HCT116 (cell line): ENCODE measurements at regions not wholly inside any gene's neighbourhood (a gene's known extent, or its start where the extent isn't known, plus 50 kb on each side); places are given as distances from the start of the nearest gene placed in this dataset.

ENCODE experiments used
- ATAC-seq: fragments of 200-7000 bp; cut with Tn5 transposase; 2 replicates; pipeline ENCODE4 v1.9.1; 2020; ENCODE audit warnings: mild to moderate bottlenecking, moderate library complexity
- BruUV-seq: library from RNA; stranded (reverse); fragments of 400-500 nt; replicated peaks from 2 replicates; lab custom pipeline; 2021; lab: Mats Ljungman, UMichigan
- CTCF ChIA-PET: fragments of 300-600 bp; sonication (Branson Sonifier 250); formaldehyde crosslinking; loops from one replicate; lab custom pipeline; 2021; ENCODE audit warnings: antibody characterized with exemption; lab: Charles Lee
- POLR2A ChIA-PET: fragments of 300-600, 350-600 bp; sonication (Branson Sonifier 250); formaldehyde crosslinking; loops from one replicate; lab custom pipeline; 2021; ENCODE audit warnings: antibody characterized with exemption; lab: Charles Lee
- RAD21 ChIA-PET, 2 experiments: fragments of 300-600 bp; sonication (Branson Sonifier 250); formaldehyde crosslinking; loops; one replicate each; lab custom pipeline; 2023; ENCODE audit warnings: low total read pairs in 2 of 2; ENCODE audit not compliant: uncharacterized antibody in 2 of 2, unreplicated experiment in 2 of 2, low non-redundant PET in 1 of 2; lab: Charles Lee
- DNase-seq: peaks from one replicate; pipeline ENCODE4 v3.0.0-alpha.2; 2010; ENCODE audit warnings: low read depth, low spot score
- H2AFZ ChIP-seq: fragments of 200-600 bp; shearing (Covaris generic), sonication (generic); 2 replicates; pipeline ENCODE4 v1.6.1; 2017; ENCODE audit warnings: low read depth, mixed run types, mixed read lengths, antibody characterized with exemption, low read length; ENCODE audit not compliant: poor library complexity, severe bottlenecking
- H3K27ac ChIP-seq: 2 replicates; pipeline ENCODE4 v1.5.1; 2012; ENCODE audit warnings: low read depth, low read length
- H3K27me3 ChIP-seq: fragments of 200-600 bp; sonication (generic); 2 replicates; pipeline ENCODE4 v1.6.1; 2016; ENCODE audit warnings: mixed run types, low read length, mixed read lengths; ENCODE audit not compliant: insufficient read depth
- H3K36me3 ChIP-seq, 2 experiments: fragments of 200-500 bp in 1 of 2; fragments of 200-600 bp in 1 of 2; sonication (Bioruptor generic) in 1 of 2; sonication (generic) in 1 of 2; 2 replicates each; pipeline versions ENCODE4 v1.5.1 to v1.6.1; 2014 to 2016; ENCODE audit warnings: low read length in 2 of 2, inconsistent platforms in 1 of 2, mixed read lengths in 1 of 2, mixed run types in 1 of 2; ENCODE audit not compliant: insufficient read depth in 2 of 2, control insufficient read depth in 1 of 2
- H3K4me1 ChIP-seq, 2 experiments: fragments of 200-600 bp in 1 of 2; sonication (generic) in 1 of 2; 2 replicates each; pipeline versions ENCODE4 v1.5.1 to v1.6.1; 2012 to 2017; ENCODE audit warnings: low read length in 2 of 2, inconsistent platforms in 1 of 2, mild to moderate bottlenecking in 1 of 2, mixed read lengths in 1 of 2, mixed run types in 1 of 2, moderate library complexity in 1 of 2; ENCODE audit not compliant: insufficient read depth in 2 of 2, control insufficient read depth in 1 of 2
- H3K4me2 ChIP-seq: fragments of 200-600 bp; sonication (generic); 2 replicates; pipeline ENCODE4 v1.6.1; 2017; ENCODE audit warnings: mixed run types, low read length, mixed read lengths
- H3K4me3 ChIP-seq, 2 experiments: fragments of 200-600 bp in 1 of 2; sonication (generic) in 1 of 2; replicated peaks in 1 of 2; 2 replicates each; pipeline ENCODE4 v1.5.1; 2011 to 2016; ENCODE audit warnings: low read length in 2 of 2, control low read depth in 1 of 2, low read depth in 1 of 2, mild to moderate bottlenecking in 1 of 2, mixed read lengths in 1 of 2, mixed run types in 1 of 2
- H3K79me2 ChIP-seq: fragments of 200-600 bp; sonication (generic); 2 replicates; pipeline ENCODE4 v1.6.1; 2017; ENCODE audit warnings: mild to moderate bottlenecking, mixed run types, low read length, moderate library complexity, mixed read lengths; ENCODE audit not compliant: insufficient read depth
- H3K9ac ChIP-seq: fragments of 200-600 bp; sonication (generic); 2 replicates; pipeline ENCODE4 v1.6.1; 2016; ENCODE audit warnings: low read length, mixed read lengths
- H3K9me2 ChIP-seq: fragments of 200-600 bp; sonication (generic), shearing (Covaris generic); 2 replicates; pipeline ENCODE4 v1.6.1; 2017; ENCODE audit warnings: mixed run types, mild to moderate bottlenecking, moderate library complexity; ENCODE audit not compliant: insufficient read depth
- H3K9me3 ChIP-seq, 2 experiments: fragments of 200-500 bp in 1 of 2; fragments of 200-600 bp in 1 of 2; sonication (Bioruptor generic) in 1 of 2; sonication (generic) in 1 of 2; 2 replicates each; pipeline ENCODE4 v1.6.1; 2014 to 2017; ENCODE audit warnings: low read length in 2 of 2, mixed read lengths in 2 of 2, inconsistent platforms in 1 of 2, low read depth in 1 of 2, mild to moderate bottlenecking in 1 of 2, mixed run types in 1 of 2, moderate library complexity in 1 of 2; ENCODE audit not compliant: control insufficient read depth in 1 of 2, insufficient read depth in 1 of 2
- H4K20me1 ChIP-seq: fragments of 200-600 bp; sonication (generic), shearing (Covaris generic); 2 replicates; pipeline ENCODE4 v1.6.1; 2017; ENCODE audit warnings: mixed run types, mild to moderate bottlenecking, moderate library complexity; ENCODE audit not compliant: insufficient read depth
- CBX3 ChIP-seq: IDR thresholded peaks from 2 replicates; pipeline ENCODE4 v1.6.1; 2012; ENCODE audit warnings: low read depth
- EGR1 ChIP-seq: IDR thresholded peaks from 2 replicates; pipeline ENCODE4 v1.6.1; 2012; ENCODE audit warnings: low read depth
- ELF1 ChIP-seq: IDR thresholded peaks from 2 replicates; pipeline ENCODE4 v1.6.1; 2012; ENCODE audit warnings: low read depth, borderline replicate concordance
- EZH2 ChIP-seq: fragments of 200-600 bp; sonication (generic); IDR thresholded peaks from 2 replicates; pipeline ENCODE4 v1.6.1; 2017; ENCODE audit warnings: antibody characterized with exemption, mixed run types
- FOSL1 ChIP-seq: IDR thresholded peaks from 2 replicates; pipeline ENCODE4 v1.6.1; 2012; ENCODE audit warnings: low read depth
- JUND ChIP-seq: IDR thresholded peaks from 2 replicates; pipeline ENCODE4 v1.6.1; 2012
- POLR2AphosphoS5 ChIP-seq: IDR thresholded peaks from 2 replicates; pipeline ENCODE4 v1.6.1; 2011; ENCODE audit warnings: mild to moderate bottlenecking, low read depth, low read length, moderate library complexity
- RAD21 ChIP-seq: IDR thresholded peaks from 2 replicates; pipeline ENCODE4 v1.6.1; 2012; ENCODE audit warnings: low read depth, mild to moderate bottlenecking
- SIN3A ChIP-seq: IDR thresholded peaks from 2 replicates; pipeline ENCODE4 v1.6.1; 2012; ENCODE audit warnings: low read depth
- SP1 ChIP-seq: IDR thresholded peaks from 2 replicates; pipeline ENCODE4 v1.6.1; 2012; ENCODE audit warnings: low read depth
- SRF ChIP-seq: IDR thresholded peaks from 2 replicates; pipeline ENCODE4 v1.6.1; 2012; ENCODE audit warnings: low read depth
- TCF7L2 ChIP-seq: IDR thresholded peaks from 2 replicates; pipeline ENCODE4 v1.7.0; 2011; ENCODE audit warnings: borderline replicate concordance, inconsistent platforms; ENCODE audit not compliant: insufficient read depth, insufficient read length; ENCODE audit errors: extremely low read depth
- ZNF274 ChIP-seq: fragments of 200-500 bp; sonication (Bioruptor generic); IDR thresholded peaks from 2 replicates; pipeline ENCODE4 v1.6.1; 2014; ENCODE audit warnings: mild to moderate bottlenecking, low read depth, low read length, inconsistent platforms
- intact Hi-C: fragments of 100-400 bp; cut with micrococcal nuclease; formaldehyde crosslinking; loops from 2 replicates; pipeline ENCODE4 v1.10.0; 2022
- TF ChIP-seq, protein P1 (sequence below): IDR thresholded peaks from 2 replicates; pipeline ENCODE4 v1.6.1; 2012
- TF ChIP-seq, protein P2 (sequence below): IDR thresholded peaks from 2 replicates; pipeline ENCODE4 v1.6.1; 2012
- TF ChIP-seq, protein P3 (sequence below), 3 experiments: fragments of 200-600 bp in 1 of 3; sonication (generic) in 1 of 3; IDR thresholded peaks in 2 of 3; conservative IDR thresholded peaks in 1 of 3; 2 replicates each; pipeline ENCODE4 v1.5.1; 2012 to 2017; ENCODE audit warnings: low read depth in 2 of 3, low read length in 2 of 3, antibody characterized with exemption in 1 of 3, borderline replicate concordance in 1 of 3, control low read depth in 1 of 3, mild to moderate bottlenecking in 1 of 3, mixed read lengths in 1 of 3, mixed run types in 1 of 3, moderate library complexity in 1 of 3; ENCODE audit not compliant: insufficient read depth in 1 of 3

DNA sequence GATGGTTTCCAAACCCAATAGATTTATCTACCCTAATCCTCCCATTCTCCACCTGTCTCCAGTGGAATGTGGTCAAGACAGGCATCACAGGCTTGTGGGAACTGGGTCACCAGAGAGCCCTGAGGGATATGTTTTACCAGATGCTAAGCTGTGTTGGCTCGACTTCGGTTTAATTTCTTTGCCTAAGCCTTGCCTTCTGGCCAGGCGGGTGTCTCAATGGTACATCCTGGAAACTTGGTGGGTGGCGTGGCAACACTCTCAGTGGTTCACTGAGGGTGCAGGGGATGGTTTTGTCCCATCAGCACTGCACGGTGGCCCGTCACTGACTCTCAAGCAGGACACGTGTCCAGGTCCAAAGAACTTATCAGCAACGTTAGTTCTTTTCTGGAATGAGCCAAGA is 192.2 kb downstream of the TENT4A start:
- BruUV-seq: no TSS peak
- H3K9me2 ChIP-seq: no peaks in the 10 kb centered on the region
- intact Hi-C loops: no loop called here
- no peak for ATAC-seq
- H3K27ac ChIP-seq: no peak overlapping the region
- H3K36me3 ChIP-seq: no peaks in the 10 kb centered on the region
- no peaks in the 10 kb centered on the region for H3K79me2 ChIP-seq
- H3K9me3 ChIP-seq: no peaks in the 10 kb centered on the region
- H3K4me2 ChIP-seq: no peak overlapping the region
- H3K4me1 ChIP-seq: no peaks in the 10 kb centered on the region
- CTCF ChIA-PET: no interaction called here
- no peaks in the 10 kb centered on the region for H4K20me1 ChIP-seq
- POLR2A ChIA-PET: no interaction called here
- TF ChIP-seq POLR2AphosphoS5: no peak
- no peak for TF ChIP-seq EGR1
- TF ChIP-seq ELF1: no peak
- TF ChIP-seq SRF: no peak
- TF ChIP-seq, protein P1, sequence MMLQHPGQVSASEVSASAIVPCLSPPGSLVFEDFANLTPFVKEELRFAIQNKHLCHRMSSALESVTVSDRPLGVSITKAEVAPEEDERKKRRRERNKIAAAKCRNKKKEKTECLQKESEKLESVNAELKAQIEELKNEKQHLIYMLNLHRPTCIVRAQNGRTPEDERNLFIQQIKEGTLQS: no peak
- TF ChIP-seq JUND: no peak
- no peak for TF ChIP-seq SP1
- no peak for TF ChIP-seq RAD21
- no peak for TF ChIP-seq SIN3A
- no peak for TF ChIP-seq FOSL1
- TF ChIP-seq ZNF274: no peak
- TF ChIP-seq, protein P2, sequence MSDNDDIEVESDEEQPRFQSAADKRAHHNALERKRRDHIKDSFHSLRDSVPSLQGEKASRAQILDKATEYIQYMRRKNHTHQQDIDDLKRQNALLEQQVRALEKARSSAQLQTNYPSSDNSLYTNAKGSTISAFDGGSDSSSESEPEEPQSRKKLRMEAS: no peak
- no peak for TF ChIP-seq CBX3
- TF ChIP-seq TCF7L2: no peak
- TF ChIP-seq, protein P3, sequence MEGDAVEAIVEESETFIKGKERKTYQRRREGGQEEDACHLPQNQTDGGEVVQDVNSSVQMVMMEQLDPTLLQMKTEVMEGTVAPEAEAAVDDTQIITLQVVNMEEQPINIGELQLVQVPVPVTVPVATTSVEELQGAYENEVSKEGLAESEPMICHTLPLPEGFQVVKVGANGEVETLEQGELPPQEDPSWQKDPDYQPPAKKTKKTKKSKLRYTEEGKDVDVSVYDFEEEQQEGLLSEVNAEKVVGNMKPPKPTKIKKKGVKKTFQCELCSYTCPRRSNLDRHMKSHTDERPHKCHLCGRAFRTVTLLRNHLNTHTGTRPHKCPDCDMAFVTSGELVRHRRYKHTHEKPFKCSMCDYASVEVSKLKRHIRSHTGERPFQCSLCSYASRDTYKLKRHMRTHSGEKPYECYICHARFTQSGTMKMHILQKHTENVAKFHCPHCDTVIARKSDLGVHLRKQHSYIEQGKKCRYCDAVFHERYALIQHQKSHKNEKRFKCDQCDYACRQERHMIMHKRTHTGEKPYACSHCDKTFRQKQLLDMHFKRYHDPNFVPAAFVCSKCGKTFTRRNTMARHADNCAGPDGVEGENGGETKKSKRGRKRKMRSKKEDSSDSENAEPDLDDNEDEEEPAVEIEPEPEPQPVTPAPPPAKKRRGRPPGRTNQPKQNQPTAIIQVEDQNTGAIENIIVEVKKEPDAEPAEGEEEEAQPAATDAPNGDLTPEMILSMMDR (IDR thresholded peaks at IDR 0.05 in 2 of 3, conservative IDR thresholded peaks at IDR 0.05 in 1 of 3; ENCODE audit: borderline replicate concordance in 1 of 3, insufficient read depth in 1 of 3, low read depth in 2 of 3, low read length in 2 of 3): no peak
- no peak for TF ChIP-seq EZH2
- no peak for DNase-seq
- H3K27me3 ChIP-seq: no peaks in the 10 kb centered on the region
- RAD21 ChIA-PET: no interaction called here
- H2AFZ ChIP-seq: no peak overlapping the region
- no peak overlapping the region for H3K9ac ChIP-seq
- H3K4me3 ChIP-seq: no peak overlapping the region
